ENCODE measurements at regions not wholly inside any gene's neighbourhood (a gene's known extent, or its start where the extent isn't known, plus 50 kb on each side); places are given as distances from the start of the nearest gene placed in this dataset.

DNA sequence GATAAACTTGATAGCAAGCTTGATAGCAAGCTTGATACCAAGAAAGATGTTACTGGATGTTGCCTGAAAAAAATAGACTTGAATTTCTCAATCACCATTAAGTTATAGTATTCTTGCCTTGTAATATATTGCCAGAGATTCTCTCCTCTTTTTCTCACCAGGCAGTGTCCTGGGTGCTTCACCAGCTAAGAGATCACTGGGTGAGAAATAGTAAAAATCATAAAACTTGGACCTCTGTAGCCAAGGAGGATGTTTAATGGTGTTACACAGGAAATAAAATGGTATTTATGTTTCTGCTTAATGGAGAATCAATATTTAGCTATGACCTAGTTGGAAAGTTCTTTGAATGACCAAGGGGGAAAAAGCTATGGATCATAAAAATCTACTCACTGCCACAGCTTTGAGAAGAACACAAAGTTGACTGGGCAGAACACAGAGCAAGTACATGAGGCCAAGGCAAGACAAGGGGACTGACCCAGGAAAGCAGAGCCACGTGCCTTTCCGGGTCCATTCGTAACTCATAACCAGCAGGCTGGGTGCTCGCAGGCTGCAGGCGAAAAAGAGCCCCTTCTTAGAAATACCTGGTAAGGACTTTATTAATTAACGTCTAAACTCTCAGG, 129.4 kb upstream of the HNMT start:
- TF ChIP-seq, protein P1, sequence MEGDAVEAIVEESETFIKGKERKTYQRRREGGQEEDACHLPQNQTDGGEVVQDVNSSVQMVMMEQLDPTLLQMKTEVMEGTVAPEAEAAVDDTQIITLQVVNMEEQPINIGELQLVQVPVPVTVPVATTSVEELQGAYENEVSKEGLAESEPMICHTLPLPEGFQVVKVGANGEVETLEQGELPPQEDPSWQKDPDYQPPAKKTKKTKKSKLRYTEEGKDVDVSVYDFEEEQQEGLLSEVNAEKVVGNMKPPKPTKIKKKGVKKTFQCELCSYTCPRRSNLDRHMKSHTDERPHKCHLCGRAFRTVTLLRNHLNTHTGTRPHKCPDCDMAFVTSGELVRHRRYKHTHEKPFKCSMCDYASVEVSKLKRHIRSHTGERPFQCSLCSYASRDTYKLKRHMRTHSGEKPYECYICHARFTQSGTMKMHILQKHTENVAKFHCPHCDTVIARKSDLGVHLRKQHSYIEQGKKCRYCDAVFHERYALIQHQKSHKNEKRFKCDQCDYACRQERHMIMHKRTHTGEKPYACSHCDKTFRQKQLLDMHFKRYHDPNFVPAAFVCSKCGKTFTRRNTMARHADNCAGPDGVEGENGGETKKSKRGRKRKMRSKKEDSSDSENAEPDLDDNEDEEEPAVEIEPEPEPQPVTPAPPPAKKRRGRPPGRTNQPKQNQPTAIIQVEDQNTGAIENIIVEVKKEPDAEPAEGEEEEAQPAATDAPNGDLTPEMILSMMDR (IDR thresholded peaks at IDR 0.05; ENCODE audit: low read depth, low read length), result no peak
- no peak for DNase-seq (ENCODE audit: extremely low read depth, low read depth)

DNA sequence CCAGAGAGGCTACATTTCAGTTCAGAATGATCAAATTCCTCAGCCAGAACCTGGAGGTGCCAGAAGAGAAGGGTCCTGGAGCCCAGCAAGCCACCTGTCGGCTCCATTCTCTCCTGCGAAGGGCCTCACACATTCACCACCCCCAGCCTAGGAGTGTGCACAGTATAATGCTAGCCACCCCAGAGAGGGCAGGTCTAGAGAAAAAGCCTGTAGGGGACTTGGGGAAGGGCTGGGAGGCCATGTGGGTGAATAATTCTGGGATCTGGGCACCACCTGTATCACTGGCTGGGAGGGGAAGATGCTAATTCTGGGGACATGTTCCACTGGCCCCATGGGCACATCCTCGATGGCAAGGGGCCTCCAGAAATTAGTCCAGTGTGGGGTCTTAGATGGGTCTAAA, 127.6 kb upstream of the HNMT start:
- DNase-seq (ENCODE audit: extremely low read depth, low read depth), result no peak
- TF ChIP-seq, protein P1 (IDR thresholded peaks at IDR 0.05; ENCODE audit: low read depth, low read length), result no peak

DNA sequence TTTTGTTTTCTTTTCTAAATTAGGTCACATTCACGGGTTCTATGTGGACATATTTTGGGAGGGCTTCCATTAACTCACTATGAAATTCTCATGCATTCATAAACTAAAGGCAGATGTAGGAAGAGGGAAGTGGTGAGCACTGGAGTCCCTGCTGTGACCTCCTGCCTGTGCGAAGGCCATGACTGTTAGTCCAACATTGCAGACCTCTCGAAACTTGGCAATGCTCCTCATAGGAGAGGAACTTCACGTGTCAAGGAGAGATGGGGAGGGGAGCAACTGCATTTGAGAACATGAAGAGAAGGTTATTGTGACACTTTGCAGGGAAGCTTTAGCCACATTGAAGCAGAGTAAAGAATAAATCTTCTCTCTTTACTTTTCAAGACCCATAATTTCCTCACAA, 126.4 kb upstream of the HNMT start:
- no peak for DNase-seq (ENCODE audit: extremely low read depth, low read depth)
- TF ChIP-seq, protein P1 (IDR thresholded peaks at IDR 0.05; ENCODE audit: low read depth, low read length), result no peak

DNA sequence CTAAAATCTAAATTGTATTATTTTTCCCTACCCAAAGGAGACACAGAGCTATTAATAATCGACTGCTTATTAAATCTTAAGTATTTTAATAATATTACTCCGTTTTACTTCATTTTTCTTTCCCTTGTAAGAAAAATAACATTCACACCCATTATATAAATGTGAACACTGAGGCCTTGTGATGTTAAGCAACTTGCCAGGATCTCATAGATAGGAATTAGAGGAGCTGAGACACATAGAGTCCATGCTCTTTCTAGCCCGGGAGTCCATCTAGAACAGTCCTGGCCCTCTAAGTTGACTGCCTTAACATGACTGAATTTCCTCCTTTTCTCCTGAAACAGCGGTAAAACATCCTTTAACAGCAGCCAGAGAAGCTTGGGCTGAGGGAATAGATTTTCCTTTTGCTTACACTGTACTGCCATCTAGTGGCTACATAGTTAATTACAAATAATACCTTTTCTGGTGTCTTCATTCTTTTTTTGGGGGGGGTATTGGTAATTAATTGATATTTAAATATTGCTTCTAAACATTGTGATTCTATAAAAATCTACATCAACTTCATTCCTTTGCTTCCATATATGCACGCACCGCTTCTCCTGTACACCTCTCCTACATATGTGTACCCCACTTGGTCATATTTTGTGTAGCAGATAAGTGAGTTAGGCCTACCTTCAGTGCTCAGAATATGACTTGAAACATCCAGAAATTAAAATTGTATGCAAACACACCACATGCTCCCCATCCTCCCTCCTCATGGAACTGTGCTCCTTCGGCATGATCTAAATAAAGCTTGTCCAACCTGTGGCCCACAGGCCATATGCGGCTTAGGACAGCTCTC, 125.8 kb upstream of the HNMT start:
- DNase-seq (ENCODE audit: extremely low read depth, low read depth), result peak; percentile 10
- TF ChIP-seq, protein P1 (IDR thresholded peaks at IDR 0.05; ENCODE audit: low read depth, low read length), result peak; percentile 39

DNA sequence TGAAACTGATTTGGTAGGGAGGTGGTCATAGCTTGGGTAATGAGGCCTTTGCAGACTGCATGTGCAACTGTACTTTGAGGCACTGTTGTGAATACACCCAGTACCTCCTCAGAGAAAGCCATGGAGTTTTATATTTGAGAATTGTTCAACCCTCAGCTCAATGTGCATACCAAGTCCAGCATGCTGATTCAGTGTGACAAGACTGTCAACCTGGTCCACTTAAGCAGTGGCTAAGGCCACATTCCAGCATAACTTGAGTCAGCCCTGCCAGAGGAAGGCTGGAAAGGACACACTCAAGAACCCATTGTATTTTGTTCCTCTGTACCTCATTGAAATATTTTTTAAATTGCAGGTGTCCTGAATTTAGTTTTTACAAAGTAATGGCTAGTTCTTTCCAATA, 121.8 kb upstream of the HNMT start:
- no peak for DNase-seq (ENCODE audit: extremely low read depth, low read depth)
- TF ChIP-seq, protein P1 (IDR thresholded peaks at IDR 0.05; ENCODE audit: low read depth, low read length), result no peak

DNA sequence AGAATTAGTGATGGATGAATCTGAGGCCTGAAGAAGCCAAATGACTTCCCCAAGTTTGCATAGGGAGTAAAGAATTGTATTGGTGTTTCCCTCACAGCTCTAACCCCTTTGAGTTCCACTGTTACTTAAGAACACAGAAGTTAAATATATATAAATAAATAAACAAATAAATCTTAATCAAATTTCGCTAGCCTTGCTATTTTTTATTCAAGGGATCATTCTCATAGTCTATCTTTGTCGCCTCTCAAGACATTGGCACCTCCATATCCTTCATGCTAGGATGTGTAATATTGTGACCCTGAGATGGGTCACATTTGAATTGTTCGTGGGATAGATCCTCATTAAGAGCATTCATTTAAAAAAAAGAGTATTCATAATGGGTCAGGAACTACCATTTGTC, 121.3 kb upstream of the HNMT start:
- no peak for DNase-seq (ENCODE audit: extremely low read depth, low read depth)
- TF ChIP-seq, protein P1 (IDR thresholded peaks at IDR 0.05; ENCODE audit: low read depth, low read length), result no peak

DNA sequence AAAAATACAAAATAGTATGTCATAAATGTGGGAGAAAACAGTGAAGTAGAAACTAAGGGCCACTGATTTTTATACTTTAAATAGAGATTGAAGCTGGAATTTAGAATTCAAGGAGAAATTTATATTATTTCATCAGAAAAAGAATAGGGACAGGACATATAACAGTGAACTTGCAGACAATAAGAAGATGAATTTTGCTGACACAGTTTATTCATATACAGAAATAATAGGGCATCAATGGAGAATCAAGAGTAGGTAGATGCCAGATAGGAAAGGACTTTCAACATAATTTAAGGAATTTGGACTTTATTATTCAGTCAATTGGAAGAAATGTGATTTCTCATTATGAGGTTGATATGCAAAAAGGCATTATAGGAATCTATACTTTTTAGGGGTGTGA, 118.9 kb upstream of the HNMT start:
- DNase-seq (ENCODE audit: extremely low read depth, low read depth), result no peak
- TF ChIP-seq, protein P1 (IDR thresholded peaks at IDR 0.05; ENCODE audit: low read depth, low read length), result no peak

All from AG09319 (cell line).